CD8-positive, alpha-beta memory T cell (primary cell): ENCODE measurements at regions not wholly inside any gene's neighbourhood (a gene's known extent, or its start where the extent isn't known, plus 50 kb on each side); places are given as distances from the start of the nearest gene placed in this dataset.

Experiments
- CTCF ChIA-PET: fragments of 350-600 bp; sonication (Branson Sonifier 250); formaldehyde crosslinking; loops from one replicate; lab custom pipeline; 2021; ENCODE audit warnings: antibody characterized with exemption; lab: Charles Lee
- POLR2A ChIA-PET: fragments of 350-600 bp; sonication (Branson Sonifier 250); formaldehyde crosslinking; loops from one replicate; lab custom pipeline; 2021; ENCODE audit warnings: antibody characterized with exemption; lab: Charles Lee
- DNase-seq, 5 donors: peaks; one replicate each; pipeline versions ENCODE4 v3.0.0 to v3.0.0-alpha.2; 2020 to 2022; ENCODE audit warnings: mixed read lengths in 1 of 5
- H3K27ac ChIP-seq: one replicate; pipeline ENCODE4 v1.7.0; 2013; ENCODE audit warnings: low read depth, mild to moderate bottlenecking, low read length, moderate library complexity
- H3K27me3 ChIP-seq: 2 replicates; pipeline ENCODE4 v1.7.0; 2013; ENCODE audit warnings: low read length, mild to moderate bottlenecking; ENCODE audit not compliant: insufficient read depth, poor library complexity, severe bottlenecking
- H3K36me3 ChIP-seq: 2 replicates; pipeline ENCODE4 v1.7.0; 2013; ENCODE audit warnings: mild to moderate bottlenecking, low read length, moderate library complexity; ENCODE audit not compliant: insufficient read depth
- H3K4me1 ChIP-seq: 2 replicates; pipeline ENCODE4 v1.7.0; 2013; ENCODE audit warnings: mild to moderate bottlenecking, low read length, moderate library complexity; ENCODE audit not compliant: insufficient read depth
- H3K4me3 ChIP-seq: 2 replicates; pipeline ENCODE4 v1.7.0; 2013; ENCODE audit warnings: mild to moderate bottlenecking, low read length
- H3K9me3 ChIP-seq: 2 replicates; pipeline ENCODE4 v1.7.0; 2013; ENCODE audit warnings: mild to moderate bottlenecking, low read length
- H3K27ac Mint-ChIP-seq, 8 donors: one replicate each; pipeline ENCODE4 v1.8.0; 2020 to 2021; ENCODE audit warnings: mixed read lengths in 8 of 8, mild to moderate bottlenecking in 6 of 8, inconsistent platforms in 3 of 8, moderate library complexity in 3 of 8
- H3K27me3 Mint-ChIP-seq, 2 donors: one replicate each; pipeline ENCODE4 v1.8.0; 2020 to 2021; ENCODE audit warnings: mixed read lengths in 2 of 2, mild to moderate bottlenecking in 1 of 2, moderate library complexity in 1 of 2
- H3K36me3 Mint-ChIP-seq, 3 donors: one replicate each; pipeline ENCODE4 v1.8.0; 2020 to 2021; ENCODE audit warnings: mixed read lengths in 3 of 3, inconsistent platforms in 1 of 3, mild to moderate bottlenecking in 1 of 3
- H3K4me1 Mint-ChIP-seq, 3 donors: one replicate each; pipeline ENCODE4 v1.8.0; 2020 to 2021; ENCODE audit warnings: mixed read lengths in 3 of 3, inconsistent platforms in 1 of 3, mild to moderate bottlenecking in 1 of 3
- H3K4me3 Mint-ChIP-seq, 7 donors: one replicate each; pipeline ENCODE4 v1.8.0; 2020 to 2021; ENCODE audit warnings: mixed read lengths in 7 of 7, mild to moderate bottlenecking in 6 of 7, moderate library complexity in 4 of 7, inconsistent platforms in 2 of 7
- H3K9me3 Mint-ChIP-seq, 5 donors: one replicate each; pipeline ENCODE4 v1.8.0; 2020 to 2022; ENCODE audit warnings: mixed read lengths in 5 of 5, mild to moderate bottlenecking in 3 of 5, moderate library complexity in 2 of 5, inconsistent platforms in 1 of 5

DNA sequence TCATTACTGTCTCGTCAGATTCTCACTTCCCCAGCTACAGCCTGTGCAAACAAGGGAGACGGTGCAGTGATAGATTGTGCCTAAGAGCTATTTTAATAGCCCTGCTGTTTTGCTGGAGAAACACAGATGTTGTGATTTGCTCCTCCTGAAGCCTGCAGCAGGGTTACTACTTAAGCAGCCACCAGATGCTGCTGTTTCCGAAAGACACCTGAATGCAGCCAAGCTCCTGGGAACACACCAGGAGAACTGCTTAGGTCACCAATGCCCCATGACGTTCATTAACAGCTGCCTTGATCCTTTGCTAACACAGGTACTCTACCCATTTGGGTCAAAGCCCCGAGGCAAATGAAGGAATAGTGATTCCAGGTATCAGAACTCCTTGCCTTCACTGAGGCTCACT lies 411.8 kb upstream of the DAB1 start:
- Mint-ChIP-seq H3K4me3 (no peak overlapping the region), H3K4me1 (no peaks in the 10 kb centered on the region), H3K36me3 (peaks cover 0 to 4% (median 0%) of the 10 kb centered on the region in 3 donors), H3K9me3 (peaks cover 0 to 13% (median 6%) of the 10 kb centered on the region in 5 donors), H3K27me3 (peaks cover 1 to 3% of the 10 kb centered on the region in 2 donors), H3K27ac (no peak overlapping the region)
- ChIA-PET POLR2A (no interaction called here), CTCF (no interaction called here)
- Histone ChIP-seq H3K9me3 (no peaks in the 10 kb centered on the region), H3K36me3 (no peaks in the 10 kb centered on the region), H3K4me1 (no peaks in the 10 kb centered on the region), H3K27me3 (no peaks in the 10 kb centered on the region), H3K4me3 (no peak overlapping the region), H3K27ac (no peak overlapping the region)
- no peak for DNase-seq

DNA sequence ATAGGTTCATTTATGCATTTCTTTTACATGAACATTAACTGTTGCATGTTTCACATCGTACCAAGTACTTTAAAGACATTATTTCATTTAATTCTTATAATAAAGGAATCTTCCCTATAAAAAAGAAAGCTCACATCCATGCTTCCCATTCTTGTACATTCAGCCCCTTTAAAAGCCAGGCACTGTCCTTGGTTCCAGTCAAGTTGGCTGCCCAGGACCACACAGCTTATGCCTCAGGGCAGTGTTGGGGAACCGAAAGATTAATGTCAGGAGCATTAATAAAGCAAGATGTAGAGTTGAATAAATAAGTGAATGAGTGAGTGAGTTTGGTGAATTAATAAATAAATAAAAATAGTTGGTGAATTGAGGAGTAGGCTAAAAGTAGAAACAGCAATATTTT lies 409.4 kb upstream of the DAB1 start:
- Mint-ChIP-seq H3K4me3 (no peak overlapping the region), H3K27ac (no peak overlapping the region), H3K9me3 (peaks cover 0 to 6% (median 4%) of the 10 kb centered on the region in 5 donors), H3K36me3 (no peaks in the 10 kb centered on the region), H3K4me1 (no peaks in the 10 kb centered on the region), H3K27me3 (peaks cover 1 to 3% of the 10 kb centered on the region in 2 donors)
- Histone ChIP-seq H3K4me1 (no peaks in the 10 kb centered on the region), H3K4me3 (no peak overlapping the region), H3K27ac (no peak overlapping the region), H3K9me3 (no peaks in the 10 kb centered on the region), H3K36me3 (no peaks in the 10 kb centered on the region), H3K27me3 (no peaks in the 10 kb centered on the region)
- ChIA-PET POLR2A (no interaction called here), CTCF (no interaction called here)
- DNase-seq = no peak

DNA sequence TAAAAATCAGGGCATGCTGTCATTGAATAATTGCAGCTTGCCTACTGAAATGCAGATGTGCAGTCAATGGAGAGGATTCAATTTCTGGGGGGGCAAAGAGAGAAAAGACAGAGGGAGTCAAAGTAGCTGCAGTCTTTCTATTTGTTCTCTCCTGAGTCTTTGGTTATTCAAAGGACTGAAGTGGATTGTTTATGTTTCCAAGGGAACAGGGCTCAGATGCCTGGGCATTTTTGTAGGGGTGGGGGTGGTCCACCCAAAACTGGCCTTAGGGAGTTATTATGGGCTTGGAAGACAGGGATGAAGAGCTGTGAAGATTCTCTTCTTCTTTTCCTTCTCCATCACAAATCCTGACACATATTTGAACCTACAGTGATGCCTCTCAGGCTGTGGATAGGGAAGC lies 408.8 kb upstream of the DAB1 start:
- Mint-ChIP-seq H3K9me3 (peaks cover 0 to 6% (median 4%) of the 10 kb centered on the region in 5 donors), H3K27me3 (peaks cover 1 to 3% of the 10 kb centered on the region in 2 donors), H3K27ac (no peak overlapping the region), H3K4me1 (no peaks in the 10 kb centered on the region), H3K4me3 (no peak overlapping the region), H3K36me3 (no peaks in the 10 kb centered on the region)
- Histone ChIP-seq H3K4me1 (no peaks in the 10 kb centered on the region), H3K9me3 (no peaks in the 10 kb centered on the region), H3K36me3 (no peaks in the 10 kb centered on the region), H3K27me3 (no peaks in the 10 kb centered on the region), H3K27ac (no peak overlapping the region), H3K4me3 (no peak overlapping the region)
- ChIA-PET POLR2A (no interaction called here), CTCF (no interaction called here)
- DNase-seq = no peak

DNA sequence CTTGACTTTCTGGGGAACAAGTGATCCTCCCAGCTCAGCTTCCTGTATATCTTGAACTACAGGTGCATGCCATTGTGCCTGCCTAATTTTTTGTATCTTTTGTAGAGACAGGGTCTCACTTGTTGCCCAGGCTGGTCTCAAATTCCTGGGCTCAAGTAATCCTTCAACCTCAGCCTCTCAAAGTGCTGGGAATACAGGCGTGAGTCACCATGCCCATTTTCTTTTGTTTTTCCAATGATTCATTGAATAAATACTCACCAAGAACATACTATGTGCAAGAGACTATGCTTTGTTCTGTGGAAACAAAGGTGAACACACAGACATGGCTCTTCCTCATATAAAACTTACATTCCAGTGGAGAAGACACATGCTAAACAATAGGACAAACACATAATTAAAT lies 407.8 kb upstream of the DAB1 start:
- ChIA-PET POLR2A (no interaction called here), CTCF (no interaction called here)

DNA sequence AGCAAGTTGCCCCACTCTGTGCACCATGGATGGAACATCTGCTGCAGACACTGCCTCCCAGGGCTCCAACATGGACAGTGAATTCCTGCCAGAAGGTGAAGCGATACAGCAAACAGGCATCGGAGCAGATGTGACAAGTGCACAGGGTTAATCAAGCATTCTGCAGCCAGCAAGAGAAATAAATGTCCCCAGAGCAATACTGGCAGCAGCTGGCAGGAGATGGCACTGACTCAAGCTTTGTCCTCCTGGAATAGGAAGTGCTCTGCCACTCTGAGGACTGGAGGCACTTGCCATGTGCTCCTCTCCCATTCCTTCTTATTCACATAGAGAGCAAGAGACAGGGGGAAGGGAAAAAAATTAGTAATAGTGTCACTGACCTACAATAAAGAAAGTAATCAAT lies 402.7 kb upstream of the DAB1 start:
- no peaks in the 10 kb centered on the region for H3K9me3 ChIP-seq
- ChIA-PET CTCF (no interaction called here), POLR2A (no interaction called here)
- H3K27me3 ChIP-seq = no peaks in the 10 kb centered on the region
- H3K27ac ChIP-seq = no peak overlapping the region
- peaks cover 0 to 2% (median 0%) of the 10 kb centered on the region in 5 donors for H3K9me3 Mint-ChIP-seq
- no peaks in the 10 kb centered on the region for H3K36me3 Mint-ChIP-seq
- H3K27me3 Mint-ChIP-seq = no peaks in the 10 kb centered on the region
- H3K4me3 Mint-ChIP-seq = no peak overlapping the region
- no peaks in the 10 kb centered on the region for H3K36me3 ChIP-seq
- no peak for DNase-seq
- H3K4me1 Mint-ChIP-seq = no peaks in the 10 kb centered on the region
- H3K4me1 ChIP-seq = no peaks in the 10 kb centered on the region
- no peak overlapping the region for H3K27ac Mint-ChIP-seq
- H3K4me3 ChIP-seq = no peak overlapping the region

More for the DNA sequence above, 407.8 kb upstream of the DAB1 start:
- no peaks in the 10 kb centered on the region for H3K4me1 ChIP-seq
- no peaks in the 10 kb centered on the region for H3K9me3 ChIP-seq
- peaks cover 0 to 3% of the 10 kb centered on the region in 2 donors for H3K27me3 Mint-ChIP-seq
- no peak overlapping the region for H3K4me3 Mint-ChIP-seq
- H3K36me3 ChIP-seq = no peaks in the 10 kb centered on the region
- no peak for DNase-seq
- no peak overlapping the region for H3K27ac ChIP-seq
- H3K4me1 Mint-ChIP-seq = no peaks in the 10 kb centered on the region
- H3K9me3 Mint-ChIP-seq = peaks cover 0 to 4% (median 0%) of the 10 kb centered on the region in 5 donors
- no peak overlapping the region for H3K4me3 ChIP-seq
- H3K27me3 ChIP-seq = no peaks in the 10 kb centered on the region
- no peak overlapping the region for H3K27ac Mint-ChIP-seq
- H3K36me3 Mint-ChIP-seq = no peaks in the 10 kb centered on the region

DNA sequence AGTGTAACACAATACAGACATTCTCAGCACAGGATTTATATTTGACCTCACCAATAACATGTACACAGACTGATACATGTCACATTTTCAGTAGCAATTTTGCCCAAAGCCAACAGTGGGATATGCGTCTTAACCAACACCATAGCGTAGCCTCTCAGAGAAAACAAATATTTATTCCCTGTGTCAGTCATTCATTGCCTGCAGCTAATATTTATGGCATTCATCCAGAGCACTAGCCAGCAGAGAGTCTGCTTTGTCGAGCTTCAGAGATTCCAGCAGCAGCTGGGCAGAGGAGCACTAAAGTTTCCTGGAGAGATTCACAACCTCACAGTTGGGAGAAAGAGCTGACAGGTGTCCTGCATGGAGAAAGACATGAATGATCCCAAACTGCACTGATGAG lies 400.7 kb upstream of the DAB1 start:
- Mint-ChIP-seq H3K4me3 (no peak overlapping the region), H3K36me3 (no peaks in the 10 kb centered on the region), H3K9me3 (no peaks in the 10 kb centered on the region), H3K27me3 (no peaks in the 10 kb centered on the region), H3K4me1 (no peaks in the 10 kb centered on the region), H3K27ac (no peak overlapping the region)
- Histone ChIP-seq H3K4me1 (no peaks in the 10 kb centered on the region), H3K36me3 (no peaks in the 10 kb centered on the region), H3K27me3 (no peaks in the 10 kb centered on the region), H3K27ac (no peak overlapping the region), H3K4me3 (no peak overlapping the region), H3K9me3 (no peaks in the 10 kb centered on the region)
- ChIA-PET CTCF (no interaction called here), POLR2A (no interaction called here)
- no peak for DNase-seq

DNA sequence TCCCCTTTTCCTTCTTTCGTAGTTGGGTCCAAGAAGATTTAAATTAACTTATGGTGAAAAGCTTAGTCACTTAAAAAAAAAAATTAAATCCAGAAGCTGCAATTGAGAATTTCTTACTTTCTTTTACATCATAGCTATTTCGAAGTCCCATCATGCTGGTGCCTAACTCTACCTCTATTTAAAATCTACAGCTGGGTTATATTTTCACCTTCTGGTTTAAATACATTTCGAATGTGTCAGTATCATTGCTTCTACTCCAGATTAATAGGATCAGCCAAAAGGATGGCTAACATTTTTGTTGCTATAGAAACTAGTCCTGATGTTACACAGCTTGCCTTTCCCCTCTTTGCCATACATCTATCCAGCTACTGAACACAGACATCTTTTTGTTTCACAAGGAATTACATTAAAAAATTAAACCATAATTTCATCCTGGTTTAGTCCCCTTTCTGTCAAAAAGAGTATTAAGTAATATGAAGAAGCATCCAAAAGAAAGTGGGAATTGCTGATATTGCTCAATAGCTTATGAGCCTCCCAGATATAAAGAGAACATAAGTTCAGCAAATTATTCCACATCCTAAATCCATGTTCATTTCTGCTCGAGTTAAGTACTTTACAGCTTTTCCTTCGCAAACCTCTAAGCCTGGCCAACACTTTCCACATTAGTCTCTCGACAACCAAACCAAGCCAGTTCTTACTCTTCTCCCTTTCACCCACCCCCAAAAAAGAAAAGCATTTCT lies 396.7 kb upstream of the DAB1 start:
- peaks cover 0 to 4% of the 10 kb centered on the region in 2 donors for H3K27me3 Mint-ChIP-seq
- H3K27ac Mint-ChIP-seq = no peak overlapping the region
- Histone ChIP-seq H3K27me3 (no peaks in the 10 kb centered on the region), H3K36me3 (no peaks in the 10 kb centered on the region), H3K27ac (no peak overlapping the region), H3K9me3 (no peaks in the 10 kb centered on the region), H3K4me3 (no peak overlapping the region), H3K4me1 (no peaks in the 10 kb centered on the region)
- H3K4me1 Mint-ChIP-seq = no peaks in the 10 kb centered on the region
- no peaks in the 10 kb centered on the region for H3K9me3 Mint-ChIP-seq
- CTCF ChIA-PET = no interaction called here
- no peak for DNase-seq
- H3K36me3 Mint-ChIP-seq = no peaks in the 10 kb centered on the region
- H3K4me3 Mint-ChIP-seq = no peak overlapping the region
- POLR2A ChIA-PET = no interaction called here

DNA sequence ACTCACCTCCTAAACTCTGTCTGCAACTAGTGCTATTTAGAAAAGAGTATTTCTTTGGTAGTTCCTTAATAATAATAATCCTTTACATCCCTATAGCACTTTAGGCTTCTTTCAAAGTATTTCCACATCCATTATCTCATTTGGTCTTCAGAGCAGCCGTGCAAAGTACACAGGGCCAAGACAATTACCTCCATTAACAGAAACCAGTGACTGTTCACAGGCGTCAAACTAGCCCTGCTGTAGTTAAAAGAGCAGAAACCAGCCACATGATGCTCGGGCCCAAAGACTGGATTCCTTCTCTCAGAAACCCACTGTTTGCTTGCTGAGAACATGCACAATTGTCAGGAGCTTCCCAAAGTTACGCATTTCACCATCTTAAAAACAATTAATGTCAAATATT lies 396.0 kb upstream of the DAB1 start:
- Histone ChIP-seq H3K36me3 (no peaks in the 10 kb centered on the region), H3K27ac (no peak overlapping the region), H3K4me1 (no peaks in the 10 kb centered on the region), H3K9me3 (no peaks in the 10 kb centered on the region), H3K4me3 (no peak overlapping the region), H3K27me3 (no peaks in the 10 kb centered on the region)
- no peak overlapping the region for H3K27ac Mint-ChIP-seq
- no peaks in the 10 kb centered on the region for H3K4me1 Mint-ChIP-seq
- H3K27me3 Mint-ChIP-seq = peaks cover 0 to 4% of the 10 kb centered on the region in 2 donors
- H3K36me3 Mint-ChIP-seq = no peaks in the 10 kb centered on the region
- no peak for DNase-seq
- ChIA-PET CTCF (no interaction called here), POLR2A (no interaction called here)
- H3K9me3 Mint-ChIP-seq = no peaks in the 10 kb centered on the region
- no peak overlapping the region for H3K4me3 Mint-ChIP-seq
